Gastrocnemius medialis (tissue), 4 donors: ENCODE measurements at regions not wholly inside any gene's neighbourhood (a gene's known extent, or its start where the extent isn't known, plus 50 kb on each side); places are given as distances from the start of the nearest gene placed in this dataset.

ENCODE experiments used
- CTCF ChIP-seq, 5 experiments: fragments of 450-650 bp in 3 of 5; fragments of 200-600 bp in 2 of 5; sonication (generic) in 2 of 5; IDR thresholded peaks in 4 of 5; conservative IDR thresholded peaks in 1 of 5; 1 replicate in 4 of 5; 2 replicates in 1 of 5; pipeline ENCODE4 v1.5.1; 2016 to 2019; ENCODE audit warnings: antibody characterized with exemption in 5 of 5, mild to moderate bottlenecking in 3 of 5, moderate library complexity in 3 of 5
- POLR2A ChIP-seq, 2 donors: fragments of 450-650 bp; IDR thresholded peaks; one replicate each; pipeline ENCODE4 v1.6.1; 2017; ENCODE audit warnings: antibody characterized with exemption in 2 of 2, mild to moderate bottlenecking in 2 of 2, moderate library complexity in 2 of 2

GRCh38 chr13:106115081-106115480, 420.4 kb downstream of the EFNB2 start:
- TF ChIP-seq CTCF (IDR thresholded peaks at IDR 0.05 in 4 of 5, conservative IDR thresholded peaks at IDR 0.05 in 1 of 5) (no peak), POLR2A (IDR thresholded peaks at IDR 0.05) (no peak)
